GM13976 (cell line): ENCODE measurements at regions not wholly inside any gene's neighbourhood (a gene's known extent, or its start where the extent isn't known, plus 50 kb on each side); places are given as distances from the start of the nearest gene placed in this dataset.
"Not testable (repeated sequence)": the region's sequence is repeated elsewhere in the genome, so short reads cannot be mapped to it uniquely, and the experiment has no call there.

Source experiments
- DNase-seq: peaks from one replicate; pipeline ENCODE4 v3.0.0; 2012; ENCODE audit warnings: low spot score
- in situ Hi-C: fragments of 300-500 bp; cut with MboI; formaldehyde crosslinking; loops from one replicate; pipeline ENCODE4 v1.12.0; 2022; ENCODE audit warnings: low sequenced_read_pairs, mixed read lengths, inconsistent platforms; ENCODE audit not compliant: unreplicated experiment
- TF ChIP-seq, protein P1 (sequence below): IDR thresholded peaks from 2 replicates; pipeline ENCODE4 v1.5.1; 2012; ENCODE audit warnings: borderline replicate concordance, mild to moderate bottlenecking; ENCODE audit not compliant: insufficient read depth; ENCODE audit errors: extremely low read depth, missing control alignments, control extremely low read depth

DNA sequence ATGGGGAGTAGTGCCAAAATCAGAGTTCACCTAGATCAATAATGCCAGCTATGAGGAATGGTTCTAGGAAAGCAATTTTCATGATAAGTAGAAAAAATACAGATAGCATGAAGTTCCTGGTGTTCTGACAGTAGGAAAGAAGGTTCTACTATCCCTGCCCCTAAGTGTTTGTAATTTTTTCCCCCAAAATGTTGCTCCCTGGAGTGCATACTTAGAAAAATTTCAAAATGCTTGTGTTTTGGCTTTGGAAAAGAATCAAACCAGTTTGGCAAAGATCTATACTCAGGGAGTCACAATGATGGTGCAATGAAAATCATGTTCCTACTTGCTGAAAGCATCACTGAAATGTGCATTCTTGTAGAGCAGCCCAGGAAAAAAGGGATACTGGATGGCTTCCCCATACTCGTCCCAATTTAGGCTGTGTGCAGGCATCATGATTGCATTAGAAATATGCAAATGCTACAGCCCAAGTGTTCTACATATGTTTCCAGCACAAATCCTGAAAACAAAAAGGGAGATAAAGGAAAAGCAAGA, 74.7 kb downstream of the LPAR4 start:
- TF ChIP-seq, protein P1, sequence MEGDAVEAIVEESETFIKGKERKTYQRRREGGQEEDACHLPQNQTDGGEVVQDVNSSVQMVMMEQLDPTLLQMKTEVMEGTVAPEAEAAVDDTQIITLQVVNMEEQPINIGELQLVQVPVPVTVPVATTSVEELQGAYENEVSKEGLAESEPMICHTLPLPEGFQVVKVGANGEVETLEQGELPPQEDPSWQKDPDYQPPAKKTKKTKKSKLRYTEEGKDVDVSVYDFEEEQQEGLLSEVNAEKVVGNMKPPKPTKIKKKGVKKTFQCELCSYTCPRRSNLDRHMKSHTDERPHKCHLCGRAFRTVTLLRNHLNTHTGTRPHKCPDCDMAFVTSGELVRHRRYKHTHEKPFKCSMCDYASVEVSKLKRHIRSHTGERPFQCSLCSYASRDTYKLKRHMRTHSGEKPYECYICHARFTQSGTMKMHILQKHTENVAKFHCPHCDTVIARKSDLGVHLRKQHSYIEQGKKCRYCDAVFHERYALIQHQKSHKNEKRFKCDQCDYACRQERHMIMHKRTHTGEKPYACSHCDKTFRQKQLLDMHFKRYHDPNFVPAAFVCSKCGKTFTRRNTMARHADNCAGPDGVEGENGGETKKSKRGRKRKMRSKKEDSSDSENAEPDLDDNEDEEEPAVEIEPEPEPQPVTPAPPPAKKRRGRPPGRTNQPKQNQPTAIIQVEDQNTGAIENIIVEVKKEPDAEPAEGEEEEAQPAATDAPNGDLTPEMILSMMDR, result no peak
- no peak for DNase-seq
- in situ Hi-C loops, result no loop called here

DNA sequence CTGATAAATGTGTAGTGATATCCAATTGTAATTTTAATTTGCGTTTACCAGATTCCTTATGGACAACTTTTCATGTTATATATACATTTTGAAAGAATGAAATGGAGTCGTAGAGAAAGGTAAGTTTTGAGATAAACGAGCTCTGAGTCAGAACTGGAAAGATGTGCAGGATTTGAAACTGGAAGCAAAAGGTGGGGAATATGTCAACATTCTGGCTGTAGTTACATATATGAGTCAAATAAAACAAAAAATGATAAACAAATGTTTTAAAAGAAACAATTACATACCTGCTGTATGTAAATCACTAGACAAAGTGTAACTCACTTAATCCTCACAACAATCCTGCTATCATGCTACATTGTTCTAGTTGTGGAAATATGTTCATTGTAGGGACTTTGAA, 84.0 kb downstream of the LPAR4 start:
- in situ Hi-C loops, result no loop called here
- TF ChIP-seq, protein P1, result no peak
- DNase-seq, result peak; percentile 17

DNA sequence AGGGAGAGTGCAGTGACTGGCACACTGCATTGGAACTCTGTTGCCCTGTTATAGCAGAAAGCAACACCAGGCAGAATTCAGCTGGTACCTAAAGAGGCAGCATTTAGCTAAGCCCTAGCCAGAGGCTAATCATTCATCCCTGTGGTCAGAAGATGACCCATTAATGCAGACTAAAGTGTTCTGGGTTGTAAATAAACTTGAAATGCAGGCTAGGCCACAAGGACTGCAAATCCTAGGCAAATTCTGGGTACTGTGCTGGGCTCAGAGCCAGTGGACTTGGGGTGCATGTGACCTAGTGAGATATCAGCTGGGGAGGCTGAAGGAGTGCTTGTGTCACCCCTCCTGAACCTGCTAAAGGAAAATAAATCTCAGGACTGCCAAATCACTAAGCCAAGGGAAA, 91.2 kb downstream of the LPAR4 start:
- TF ChIP-seq, protein P1, result no peak
- in situ Hi-C loops, result no loop called here

DNA sequence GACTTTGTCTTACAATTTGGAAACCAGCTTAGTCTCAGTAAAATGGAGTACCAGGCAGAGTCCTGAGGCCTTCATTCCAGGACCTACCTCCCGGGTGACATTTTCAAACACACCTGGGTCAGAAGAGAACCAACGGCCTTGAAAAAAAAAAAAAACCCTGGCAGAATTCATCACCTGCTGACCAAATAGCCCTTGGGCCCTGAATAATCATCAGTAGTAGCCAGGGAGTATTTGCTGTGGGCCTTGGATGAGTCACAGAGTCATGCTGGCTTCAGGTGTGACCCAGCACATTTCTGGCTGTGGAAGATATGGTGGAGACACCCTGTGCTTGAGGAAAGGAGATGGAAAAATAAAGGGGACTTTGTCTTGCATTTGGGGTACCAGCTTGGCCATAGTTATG, 92.2 kb downstream of the LPAR4 start:
- no peak for DNase-seq
- in situ Hi-C loops, result no loop called here
- TF ChIP-seq, protein P1, result no peak

More for the DNA sequence above, 91.2 kb downstream of the LPAR4 start:
- DNase-seq, result no peak

DNA sequence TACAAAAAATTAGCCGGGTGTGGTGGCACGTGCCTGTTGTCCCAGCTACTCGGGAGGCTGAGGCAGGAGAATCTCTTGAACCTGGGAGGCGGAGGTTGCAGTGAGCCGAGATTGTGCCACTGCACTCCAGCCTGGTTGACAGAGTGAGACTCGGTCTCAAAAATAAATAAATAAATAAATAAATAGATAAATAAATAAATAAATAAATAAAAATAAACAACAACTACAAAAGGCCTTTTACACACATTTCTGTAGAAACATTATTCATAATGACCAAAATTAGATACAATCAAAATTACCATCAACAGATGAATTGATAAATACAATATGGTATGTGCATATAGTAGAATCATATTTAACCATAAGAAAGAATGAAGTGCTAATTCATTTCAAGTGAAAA, 96.7 kb downstream of the LPAR4 start:
- not testable (repeated sequence) for DNase-seq

DNA sequence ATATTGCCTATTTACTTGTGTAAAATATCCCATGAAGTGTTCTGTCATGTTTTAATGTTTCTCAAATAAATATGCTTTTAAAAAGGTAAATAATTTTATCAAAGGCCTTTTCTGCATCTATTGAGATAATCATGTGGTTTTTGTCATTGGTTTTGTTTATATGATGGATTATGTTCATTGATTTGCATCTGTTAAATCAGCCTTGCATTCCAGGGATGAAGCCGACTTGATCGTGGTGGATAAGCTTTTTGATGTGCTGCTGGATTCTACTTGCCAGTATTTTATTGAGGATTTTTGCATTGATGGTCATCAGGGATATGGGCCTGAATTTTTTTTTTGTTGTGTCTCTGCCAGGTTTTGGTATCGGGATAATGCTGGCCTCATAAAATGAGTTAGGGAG, 63.9 kb upstream of the P2RY10 start:
- in situ Hi-C loops, DNase-seq: not testable (repeated sequence)

More for the DNA sequence above, 96.7 kb downstream of the LPAR4 start:
- in situ Hi-C loops, result not testable (repeated sequence)

DNA sequence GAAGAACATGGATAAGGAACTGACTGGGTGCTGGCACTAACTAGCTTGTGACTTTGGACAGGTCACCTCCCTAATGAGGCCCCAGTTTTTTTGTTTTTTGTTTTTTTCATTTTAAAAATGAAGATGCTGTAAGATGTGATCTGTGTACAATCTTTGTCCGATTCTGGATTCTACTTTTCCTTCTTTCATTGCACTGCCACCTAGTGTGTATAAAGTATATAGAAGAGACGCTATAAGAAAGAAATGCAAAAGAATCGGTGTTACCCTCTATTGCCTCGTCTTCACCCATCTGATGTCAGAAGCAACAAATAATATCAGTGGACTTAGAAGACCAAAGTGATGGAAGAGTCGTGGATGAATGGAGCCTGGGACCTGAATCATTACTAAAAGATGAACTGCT, 58.6 kb upstream of the P2RY10 start:
- peak; percentile 12 for DNase-seq
- in situ Hi-C loops, result no loop called here
- TF ChIP-seq, protein P1, result peak; percentile 21
